ENCODE measurements at regions not wholly inside any gene's neighbourhood (a gene's known extent, or its start where the extent isn't known, plus 50 kb on each side); places are given as distances from the start of the nearest gene placed in this dataset.

DNA sequence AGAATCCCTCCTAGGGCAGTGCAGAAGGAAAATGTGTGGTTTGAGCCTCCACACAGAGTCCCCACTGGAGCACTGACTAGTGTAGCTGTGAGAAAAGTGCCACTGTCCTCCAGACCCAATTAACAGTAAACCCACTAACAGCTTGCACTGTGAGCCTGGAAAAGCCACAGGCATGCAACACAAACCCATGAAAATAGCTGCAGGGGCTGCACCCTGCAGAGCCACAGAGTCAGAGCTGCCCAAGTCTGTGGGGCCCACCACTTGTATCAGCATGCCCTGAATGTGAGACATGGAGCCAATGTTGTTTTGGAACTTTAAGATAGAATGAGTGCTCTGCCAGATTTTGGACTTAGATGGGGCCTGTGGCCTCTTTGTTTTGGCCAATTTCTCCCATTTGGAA is 119.8 kb upstream of the CDH9 start:
- Histone ChIP-seq H3K9me3 (no peaks in the 10 kb centered on the region), H3K27me3 (no peaks in the 10 kb centered on the region), H3K36me3 (no peaks in the 10 kb centered on the region), H3K27ac (no peak overlapping the region), H3K4me1 (no peaks in the 10 kb centered on the region), H3K4me3 (no peak overlapping the region)
- DNase-seq (ENCODE audit: extremely low spot score in 2 of 2) = no peak
- intact Hi-C loops (cut with DNase I) = no loop called here
- TF ChIP-seq POLR2AphosphoS5 (IDR thresholded peaks at IDR 0.05; ENCODE audit: insufficient read depth in 1 of 2, low read depth in 1 of 2) (no peak), POLR2A (IDR thresholded peaks at IDR 0.05) (no peak)
- TF ChIP-seq, protein P1, sequence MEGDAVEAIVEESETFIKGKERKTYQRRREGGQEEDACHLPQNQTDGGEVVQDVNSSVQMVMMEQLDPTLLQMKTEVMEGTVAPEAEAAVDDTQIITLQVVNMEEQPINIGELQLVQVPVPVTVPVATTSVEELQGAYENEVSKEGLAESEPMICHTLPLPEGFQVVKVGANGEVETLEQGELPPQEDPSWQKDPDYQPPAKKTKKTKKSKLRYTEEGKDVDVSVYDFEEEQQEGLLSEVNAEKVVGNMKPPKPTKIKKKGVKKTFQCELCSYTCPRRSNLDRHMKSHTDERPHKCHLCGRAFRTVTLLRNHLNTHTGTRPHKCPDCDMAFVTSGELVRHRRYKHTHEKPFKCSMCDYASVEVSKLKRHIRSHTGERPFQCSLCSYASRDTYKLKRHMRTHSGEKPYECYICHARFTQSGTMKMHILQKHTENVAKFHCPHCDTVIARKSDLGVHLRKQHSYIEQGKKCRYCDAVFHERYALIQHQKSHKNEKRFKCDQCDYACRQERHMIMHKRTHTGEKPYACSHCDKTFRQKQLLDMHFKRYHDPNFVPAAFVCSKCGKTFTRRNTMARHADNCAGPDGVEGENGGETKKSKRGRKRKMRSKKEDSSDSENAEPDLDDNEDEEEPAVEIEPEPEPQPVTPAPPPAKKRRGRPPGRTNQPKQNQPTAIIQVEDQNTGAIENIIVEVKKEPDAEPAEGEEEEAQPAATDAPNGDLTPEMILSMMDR (IDR thresholded peaks at IDR 0.05) = no peak

DNA sequence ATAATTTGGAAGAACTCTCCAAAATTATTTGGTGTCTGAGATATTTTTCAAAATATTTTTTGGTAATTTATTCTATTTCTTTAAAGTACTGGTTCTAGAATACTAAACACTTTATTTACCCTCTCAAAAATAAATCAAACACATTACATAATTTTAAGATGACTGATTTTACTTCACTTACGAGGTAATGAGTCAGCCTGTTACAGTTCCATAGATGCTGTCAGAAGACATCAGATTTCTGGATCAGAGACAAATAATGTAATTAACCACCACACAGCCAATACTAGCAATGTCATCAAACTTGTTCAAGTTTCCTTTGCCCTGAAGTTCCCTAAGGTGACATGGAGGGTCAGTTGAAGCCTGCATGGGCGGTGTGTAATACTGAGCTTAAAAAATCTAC is 106.1 kb upstream of the CDH9 start:
- no peaks in the 10 kb centered on the region for H3K9me3 ChIP-seq
- TF ChIP-seq, protein P1 (IDR thresholded peaks at IDR 0.05) = no peak
- TF ChIP-seq POLR2A (IDR thresholded peaks at IDR 0.05) = no peak
- TF ChIP-seq POLR2AphosphoS5 (IDR thresholded peaks at IDR 0.05; ENCODE audit: insufficient read depth in 1 of 2, low read depth in 1 of 2) = no peak
- no peak overlapping the region for H3K4me3 ChIP-seq
- intact Hi-C loops (cut with DNase I) = no loop called here
- H3K27ac ChIP-seq = no peak overlapping the region
- DNase-seq (ENCODE audit: extremely low spot score in 2 of 2) = no peak
- no peaks in the 10 kb centered on the region for H3K4me1 ChIP-seq
- H3K36me3 ChIP-seq = no peaks in the 10 kb centered on the region
- H3K27me3 ChIP-seq = no peaks in the 10 kb centered on the region

DNA sequence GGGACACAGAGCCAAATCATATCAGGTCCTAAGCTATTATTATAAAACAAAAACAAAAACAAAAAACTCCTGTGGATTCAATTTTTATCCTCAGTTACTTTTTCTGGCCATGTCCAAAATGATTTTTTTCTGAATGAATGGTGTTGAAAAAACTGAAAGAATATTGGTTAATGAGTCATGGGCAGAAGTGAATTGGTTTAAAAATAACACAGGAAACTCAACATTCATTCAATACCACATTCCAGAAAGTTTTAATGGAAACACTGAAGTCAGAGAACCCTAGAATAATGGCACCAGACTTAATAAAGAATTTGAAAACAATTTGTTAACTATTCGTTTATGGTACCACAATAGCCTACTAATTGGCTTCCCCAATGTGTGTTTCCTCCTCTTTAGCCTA is 102.4 kb upstream of the CDH9 start:
- DNase-seq (ENCODE audit: extremely low spot score in 2 of 2) = no peak
- no peak overlapping the region for H3K4me3 ChIP-seq
- no peaks in the 10 kb centered on the region for H3K4me1 ChIP-seq
- H3K27ac ChIP-seq = no peak overlapping the region
- TF ChIP-seq POLR2A (IDR thresholded peaks at IDR 0.05) (no peak), POLR2AphosphoS5 (IDR thresholded peaks at IDR 0.05; ENCODE audit: insufficient read depth in 1 of 2, low read depth in 1 of 2) (no peak)
- TF ChIP-seq, protein P1 (IDR thresholded peaks at IDR 0.05) = no peak
- intact Hi-C loops (cut with DNase I) = no loop called here
- no peaks in the 10 kb centered on the region for H3K36me3 ChIP-seq
- H3K27me3 ChIP-seq = no peaks in the 10 kb centered on the region
- no peaks in the 10 kb centered on the region for H3K9me3 ChIP-seq

GRCh38 chr5:27130587-27130986 is 92.2 kb upstream of the CDH9 start:
- H3K36me3 ChIP-seq = no peaks in the 10 kb centered on the region
- intact Hi-C loops (cut with DNase I) = no loop called here
- H3K4me1 ChIP-seq = no peaks in the 10 kb centered on the region
- H3K27me3 ChIP-seq = no peaks in the 10 kb centered on the region
- no peak overlapping the region for H3K27ac ChIP-seq
- TF ChIP-seq, protein P1 (IDR thresholded peaks at IDR 0.05) = no peak
- TF ChIP-seq POLR2A (IDR thresholded peaks at IDR 0.05) = no peak
- no peak for TF ChIP-seq POLR2AphosphoS5 (IDR thresholded peaks at IDR 0.05; ENCODE audit: insufficient read depth in 1 of 2, low read depth in 1 of 2)
- no peak overlapping the region for H3K4me3 ChIP-seq
- DNase-seq (ENCODE audit: extremely low spot score in 2 of 2) = no peak
- no peaks in the 10 kb centered on the region for H3K9me3 ChIP-seq

- no peak for DNase-seq (ENCODE audit: extremely low spot score in 2 of 2)
- TF ChIP-seq POLR2A (IDR thresholded peaks at IDR 0.05) (no peak), POLR2AphosphoS5 (IDR thresholded peaks at IDR 0.05; ENCODE audit: insufficient read depth in 1 of 2, low read depth in 1 of 2) (no peak)
- TF ChIP-seq, protein P1 (IDR thresholded peaks at IDR 0.05) = no peak
These were observed 91.5 kb upstream of the CDH9 start for GRCh38 chr5:27129926-27130325.

More at GRCh38 chr5:27129926-27130325, 91.5 kb upstream of the CDH9 start:
- H3K9me3 ChIP-seq = no peaks in the 10 kb centered on the region
- no peaks in the 10 kb centered on the region for H3K27me3 ChIP-seq
- intact Hi-C loops (cut with DNase I) = no loop called here
- no peak overlapping the region for H3K27ac ChIP-seq
- H3K36me3 ChIP-seq = no peaks in the 10 kb centered on the region
- no peak overlapping the region for H3K4me3 ChIP-seq
- H3K4me1 ChIP-seq = no peaks in the 10 kb centered on the region
